ENCODE measurements at regions not wholly inside any gene's neighbourhood (a gene's known extent, or its start where the extent isn't known, plus 50 kb on each side); places are given as distances from the start of the nearest gene placed in this dataset.

DNA sequence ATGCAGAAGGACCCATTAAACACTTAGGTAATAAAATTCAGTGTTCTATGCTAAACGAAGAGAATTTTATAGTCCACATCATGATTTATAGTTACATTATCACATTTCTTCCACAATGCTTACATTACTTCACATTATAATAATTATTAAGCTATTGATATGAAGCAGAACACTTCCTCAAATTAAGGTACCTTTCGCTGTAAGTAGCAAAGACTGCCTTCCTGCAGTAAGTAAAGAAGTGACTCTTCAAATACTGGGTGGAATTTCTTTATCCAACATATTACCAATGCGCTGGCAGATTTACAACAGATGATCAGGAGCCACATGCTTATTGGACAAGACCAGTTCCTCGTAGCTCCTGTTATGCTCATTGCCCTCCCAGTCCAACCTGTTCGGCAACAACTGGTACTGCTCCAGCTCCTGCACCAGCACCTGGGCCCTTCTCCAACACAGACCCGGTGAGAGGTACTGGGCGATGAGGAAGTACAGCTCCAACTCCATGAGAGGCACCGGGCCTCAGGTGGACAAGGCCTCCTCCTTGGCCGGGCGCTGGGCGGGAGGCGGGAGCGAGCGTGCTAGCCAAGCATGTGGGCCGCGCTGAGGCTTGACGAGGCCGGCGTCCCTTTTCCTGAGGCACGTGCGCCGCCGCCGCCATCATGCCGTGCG is 210.7 kb upstream of the ATP2B1 start:
- Mint-ChIP-seq H3K27ac (no peak overlapping the region), H3K4me3 (no peak overlapping the region), H3K36me3 (ENCODE audit: low read depth) (no peaks in the 10 kb centered on the region), H3K4me1 (peaks cover 6% of the 10 kb centered on the region), H3K27me3 (no peaks in the 10 kb centered on the region), H3K9me3 (no peaks in the 10 kb centered on the region)
- ATAC-seq (replicated peaks) = no peak

DNA sequence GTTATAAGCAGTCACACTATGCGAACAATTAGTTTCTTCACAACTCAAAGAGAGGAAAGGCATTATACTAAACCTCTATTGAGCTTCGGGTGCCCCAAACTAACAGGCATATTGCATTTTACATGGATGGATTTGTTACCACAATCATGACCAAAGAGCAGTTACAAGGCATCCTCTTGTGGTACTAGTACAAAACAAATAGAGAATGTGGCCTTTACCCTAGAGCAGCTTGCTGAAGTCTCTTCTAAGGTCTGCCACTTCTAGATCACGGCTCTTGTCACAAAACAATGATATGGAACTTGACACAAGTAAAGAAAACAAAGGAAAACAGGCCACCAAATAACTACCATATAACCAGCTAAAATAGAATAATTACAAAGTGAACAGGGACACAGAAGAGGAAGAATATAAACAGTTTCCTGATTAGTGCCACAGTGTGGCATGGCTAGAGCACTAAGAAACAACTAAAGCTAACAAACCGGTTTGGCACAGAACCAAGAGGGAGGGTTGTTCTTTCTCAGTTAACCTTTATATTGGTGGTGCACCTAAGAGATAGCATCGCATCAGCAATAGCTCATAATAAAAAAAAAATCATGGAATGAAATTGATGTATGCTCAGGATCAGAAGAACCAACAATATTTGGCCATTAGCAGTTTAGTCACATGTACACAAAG is 209.7 kb upstream of the ATP2B1 start:
- no peaks in the 10 kb centered on the region for H3K27me3 Mint-ChIP-seq
- no peak overlapping the region for H3K27ac Mint-ChIP-seq
- H3K4me3 Mint-ChIP-seq = no peak overlapping the region
- no peak for ATAC-seq (replicated peaks)
- peaks cover 6% of the 10 kb centered on the region for H3K4me1 Mint-ChIP-seq
- no peaks in the 10 kb centered on the region for H3K9me3 Mint-ChIP-seq
- H3K36me3 Mint-ChIP-seq (ENCODE audit: low read depth) = no peaks in the 10 kb centered on the region

DNA sequence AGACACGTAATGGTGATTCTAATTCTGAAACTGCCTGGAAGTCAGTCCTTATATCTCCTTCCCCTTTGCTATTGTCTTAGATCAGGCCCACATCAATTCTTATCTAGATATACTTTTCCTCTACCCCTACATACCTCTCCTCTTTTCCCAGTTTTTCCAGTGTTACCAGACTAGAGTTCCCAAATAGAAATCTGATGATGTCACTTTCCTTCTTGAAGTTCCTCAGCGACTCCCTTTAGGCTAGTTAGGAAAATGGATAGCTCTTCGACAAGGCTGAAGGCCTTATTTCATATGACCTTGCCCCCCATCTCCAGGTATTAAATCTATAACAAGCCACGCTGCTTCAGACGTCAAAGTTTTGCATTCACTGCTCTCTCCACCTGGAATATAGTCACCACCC is 201.1 kb upstream of the ATP2B1 start:
- Mint-ChIP-seq H3K4me1 (no peaks in the 10 kb centered on the region), H3K4me3 (no peak overlapping the region), H3K36me3 (ENCODE audit: low read depth) (no peaks in the 10 kb centered on the region), H3K9me3 (no peaks in the 10 kb centered on the region), H3K27ac (no peak overlapping the region), H3K27me3 (no peaks in the 10 kb centered on the region)
- ATAC-seq (replicated peaks) = no peak

DNA sequence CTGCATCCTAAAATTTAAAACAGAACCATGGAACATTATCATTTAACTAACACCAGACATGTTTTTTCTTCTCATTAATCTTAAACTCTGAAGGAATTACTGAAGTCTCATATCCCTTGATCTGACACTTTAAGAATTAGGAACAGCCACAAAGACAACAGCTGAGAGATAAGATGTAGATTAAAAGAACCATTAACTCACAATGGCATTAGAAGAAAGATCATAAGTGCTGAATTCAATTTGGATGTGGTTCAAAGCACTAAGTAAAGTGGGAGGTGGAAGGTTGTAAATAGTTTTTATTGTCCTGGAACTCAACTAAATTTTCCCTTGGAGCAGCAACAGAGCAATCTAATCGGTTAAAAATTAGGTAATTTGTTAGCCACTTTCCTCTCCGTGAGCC is 199.0 kb upstream of the ATP2B1 start:
- ATAC-seq (replicated peaks) = no peak
- H3K4me1 Mint-ChIP-seq = no peaks in the 10 kb centered on the region
- H3K36me3 Mint-ChIP-seq (ENCODE audit: low read depth) = no peaks in the 10 kb centered on the region
- H3K4me3 Mint-ChIP-seq = no peak overlapping the region
- H3K27me3 Mint-ChIP-seq = no peaks in the 10 kb centered on the region
- H3K9me3 Mint-ChIP-seq = peaks cover 3% of the 10 kb centered on the region
- H3K27ac Mint-ChIP-seq = no peak overlapping the region

DNA sequence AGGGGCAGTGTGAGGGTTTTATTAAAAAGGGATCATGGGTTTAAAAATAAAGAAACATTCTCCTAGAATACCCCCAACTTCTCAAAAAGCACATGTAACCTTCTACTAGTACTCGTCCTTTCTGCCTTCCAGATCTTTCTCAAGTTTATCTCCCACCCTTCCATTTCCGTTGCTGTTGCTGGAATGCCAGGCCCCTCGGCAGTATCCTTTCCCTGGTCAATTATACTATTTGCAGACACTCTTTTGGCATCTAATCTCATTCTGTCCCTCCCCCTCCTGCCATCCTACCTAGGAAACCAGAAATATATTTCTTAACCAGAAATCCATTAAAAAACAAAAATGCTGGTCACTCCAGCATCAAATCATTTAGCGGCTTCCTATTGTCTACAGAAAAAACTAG is 198.2 kb upstream of the ATP2B1 start:
- H3K27me3 Mint-ChIP-seq = no peaks in the 10 kb centered on the region

DNA sequence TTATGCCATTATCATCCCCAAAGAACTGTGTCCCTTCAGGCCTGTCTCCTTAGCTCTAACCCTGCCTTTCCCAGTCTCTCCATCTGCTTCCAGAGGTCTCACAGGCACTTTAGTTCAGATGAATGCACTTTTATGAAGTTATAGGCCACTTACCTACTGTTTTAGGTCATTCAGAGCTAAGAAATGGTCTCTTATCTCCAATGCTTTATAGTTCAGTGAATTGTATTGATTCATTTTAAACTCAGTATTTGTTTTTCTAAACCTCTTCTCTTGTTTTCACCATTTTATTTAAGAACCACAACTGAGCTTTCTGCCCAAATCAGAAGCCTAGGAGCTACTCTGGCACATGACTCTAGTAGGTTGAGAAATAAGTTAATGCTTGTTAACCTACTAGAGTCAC is 197.5 kb upstream of the ATP2B1 start:
- ATAC-seq (replicated peaks) = no peak

More for the DNA sequence above, 198.2 kb upstream of the ATP2B1 start:
- Mint-ChIP-seq H3K4me3 (no peak overlapping the region), H3K4me1 (no peaks in the 10 kb centered on the region), H3K9me3 (peaks cover 3% of the 10 kb centered on the region), H3K36me3 (ENCODE audit: low read depth) (no peaks in the 10 kb centered on the region), H3K27ac (no peak overlapping the region)
- ATAC-seq (replicated peaks) = no peak

DNA sequence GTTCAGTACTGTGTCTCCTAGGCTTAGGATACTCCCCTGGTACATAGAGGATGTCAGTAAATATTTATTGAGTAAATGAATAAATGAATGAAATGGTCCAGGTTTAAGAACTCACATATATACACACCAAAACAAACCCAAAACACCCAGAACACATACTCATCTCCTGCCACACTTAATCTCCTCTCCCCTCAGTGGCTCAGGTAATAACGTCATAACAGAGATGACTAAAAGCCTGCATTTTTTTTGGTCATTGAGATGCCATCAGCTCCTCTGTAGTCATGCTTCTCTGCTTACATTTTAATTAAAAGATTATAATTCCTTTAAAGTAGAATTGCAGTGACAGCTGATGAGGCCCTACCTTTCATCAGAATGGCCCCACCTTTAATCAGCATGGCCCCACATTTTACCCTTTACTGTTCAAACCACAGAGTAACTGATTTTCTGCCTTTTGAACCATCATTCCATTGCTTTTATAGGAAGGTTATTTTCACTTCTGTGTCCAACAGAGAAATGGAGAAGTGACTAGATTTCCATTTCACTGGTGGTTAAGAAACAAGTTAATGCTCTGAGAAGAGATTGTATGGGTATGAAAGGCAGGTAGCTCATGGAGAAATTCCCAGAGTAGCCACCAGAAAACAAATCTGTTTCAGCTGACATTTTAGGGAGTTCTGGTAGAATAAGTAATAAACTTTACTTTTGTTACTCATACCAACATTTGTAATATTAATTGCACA is 193.4 kb upstream of the ATP2B1 start:
- no peaks in the 10 kb centered on the region for H3K36me3 Mint-ChIP-seq (ENCODE audit: low read depth)
- H3K9me3 Mint-ChIP-seq = peaks cover 6% of the 10 kb centered on the region
- H3K4me3 Mint-ChIP-seq = no peak overlapping the region
- H3K4me1 Mint-ChIP-seq = no peaks in the 10 kb centered on the region
- H3K27me3 Mint-ChIP-seq = no peaks in the 10 kb centered on the region
- no peak for ATAC-seq (replicated peaks)
- H3K27ac Mint-ChIP-seq = no peak overlapping the region

More for the DNA sequence above, 197.5 kb upstream of the ATP2B1 start:
- H3K9me3 Mint-ChIP-seq = peaks cover 3% of the 10 kb centered on the region
- H3K27ac Mint-ChIP-seq = no peak overlapping the region
- no peaks in the 10 kb centered on the region for H3K4me1 Mint-ChIP-seq
- H3K36me3 Mint-ChIP-seq (ENCODE audit: low read depth) = no peaks in the 10 kb centered on the region
- no peaks in the 10 kb centered on the region for H3K27me3 Mint-ChIP-seq
- H3K4me3 Mint-ChIP-seq = no peak overlapping the region

DNA sequence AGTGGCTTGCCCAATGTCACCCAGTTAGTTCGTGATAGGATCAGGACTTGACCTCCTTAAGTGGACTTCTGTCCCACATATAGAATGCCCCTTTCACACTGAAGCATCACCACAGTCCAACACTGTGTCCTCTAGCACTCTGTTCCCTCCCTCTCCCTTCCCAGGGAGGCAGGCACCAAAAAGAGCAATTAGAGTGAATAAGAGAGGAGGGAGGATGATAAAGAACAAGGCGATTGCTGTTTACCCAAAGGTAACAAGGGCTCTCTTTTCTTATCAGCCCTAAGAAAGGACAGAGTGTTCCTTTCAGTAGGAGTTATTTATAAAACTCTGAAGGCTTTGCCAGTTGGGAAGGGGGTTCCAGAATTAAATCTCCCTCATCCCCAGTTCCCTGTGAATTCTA is 192.7 kb upstream of the ATP2B1 start:
- no peak overlapping the region for H3K27ac Mint-ChIP-seq
- H3K4me1 Mint-ChIP-seq = no peaks in the 10 kb centered on the region
- no peak for ATAC-seq (replicated peaks)
- H3K4me3 Mint-ChIP-seq = no peak overlapping the region
- peaks cover 6% of the 10 kb centered on the region for H3K9me3 Mint-ChIP-seq
- H3K36me3 Mint-ChIP-seq (ENCODE audit: low read depth) = no peaks in the 10 kb centered on the region
- no peaks in the 10 kb centered on the region for H3K27me3 Mint-ChIP-seq

DNA sequence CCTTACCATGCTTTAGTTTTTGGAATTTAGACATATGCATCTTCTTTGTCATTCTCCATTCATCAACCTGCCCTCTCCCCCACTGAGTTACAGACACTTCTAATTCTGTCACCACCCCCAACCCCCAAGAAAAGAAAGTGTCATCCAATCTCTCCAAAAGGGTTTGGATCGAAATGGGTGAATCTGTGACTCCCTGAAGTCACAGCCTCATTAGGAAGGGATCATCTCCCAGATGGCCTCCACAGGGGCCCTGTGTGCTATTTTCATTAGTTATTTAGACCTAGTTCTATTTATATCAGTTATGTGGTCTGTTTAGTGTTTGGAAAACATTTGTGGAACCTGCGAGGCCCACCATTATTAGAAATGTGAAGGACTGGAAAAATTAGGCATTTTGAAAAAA is 191.0 kb upstream of the ATP2B1 start:
- no peaks in the 10 kb centered on the region for H3K27me3 Mint-ChIP-seq
- no peak overlapping the region for H3K4me3 Mint-ChIP-seq
- no peak for ATAC-seq (replicated peaks)
- no peak overlapping the region for H3K27ac Mint-ChIP-seq
- no peaks in the 10 kb centered on the region for H3K4me1 Mint-ChIP-seq
- no peaks in the 10 kb centered on the region for H3K36me3 Mint-ChIP-seq (ENCODE audit: low read depth)
- H3K9me3 Mint-ChIP-seq = peaks cover 6% of the 10 kb centered on the region

DNA sequence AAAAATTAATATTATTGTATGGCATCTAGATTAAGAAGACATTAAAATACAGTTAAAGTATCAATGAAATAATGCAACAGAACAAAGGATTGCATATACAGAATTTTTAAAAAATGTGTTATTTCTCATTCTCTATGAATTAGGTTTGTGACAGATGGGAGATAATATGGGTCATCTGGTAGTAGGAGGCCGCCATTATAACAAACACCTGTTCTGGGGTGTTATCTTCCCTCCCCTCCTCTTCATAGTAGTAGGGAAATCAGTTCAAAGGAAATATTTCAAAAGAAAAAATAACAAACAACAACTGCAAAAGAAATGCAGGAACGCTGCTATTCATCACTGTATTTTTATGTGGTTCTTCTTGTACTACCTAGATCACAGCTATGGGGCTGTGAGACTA is 187.0 kb upstream of the ATP2B1 start:
- Mint-ChIP-seq H3K4me3 (no peak overlapping the region), H3K4me1 (peaks cover 5% of the 10 kb centered on the region), H3K27ac (no peak overlapping the region), H3K36me3 (ENCODE audit: low read depth) (no peaks in the 10 kb centered on the region), H3K27me3 (no peaks in the 10 kb centered on the region), H3K9me3 (peaks cover 5% of the 10 kb centered on the region)
- no peak for ATAC-seq (replicated peaks)

DNA sequence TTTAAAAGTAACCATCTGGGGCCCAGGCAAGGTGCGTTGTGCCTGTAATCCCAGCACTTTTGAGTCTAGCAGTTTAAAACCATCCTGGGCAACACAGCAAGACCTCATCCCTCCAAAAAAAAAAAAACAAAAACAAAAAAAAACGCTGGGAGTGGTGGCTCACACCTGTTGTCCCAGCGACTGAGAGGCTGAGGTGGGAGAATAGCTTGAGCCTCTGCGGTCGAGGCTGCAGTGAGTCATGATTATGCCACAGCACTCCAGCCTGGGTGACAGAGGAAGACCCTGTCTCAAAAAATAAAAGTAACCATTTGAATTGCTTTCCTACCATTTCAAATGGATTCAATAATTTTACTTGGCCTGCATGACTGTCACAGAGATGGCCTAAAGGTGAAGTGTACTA is 186.5 kb upstream of the ATP2B1 start:
- H3K36me3 Mint-ChIP-seq (ENCODE audit: low read depth) = no peaks in the 10 kb centered on the region
- peaks cover 9% of the 10 kb centered on the region for H3K9me3 Mint-ChIP-seq
- peaks cover 5% of the 10 kb centered on the region for H3K4me1 Mint-ChIP-seq
- H3K4me3 Mint-ChIP-seq = no peak overlapping the region
- ATAC-seq (replicated peaks) = no peak
- no peak overlapping the region for H3K27ac Mint-ChIP-seq
- H3K27me3 Mint-ChIP-seq = no peaks in the 10 kb centered on the region

DNA sequence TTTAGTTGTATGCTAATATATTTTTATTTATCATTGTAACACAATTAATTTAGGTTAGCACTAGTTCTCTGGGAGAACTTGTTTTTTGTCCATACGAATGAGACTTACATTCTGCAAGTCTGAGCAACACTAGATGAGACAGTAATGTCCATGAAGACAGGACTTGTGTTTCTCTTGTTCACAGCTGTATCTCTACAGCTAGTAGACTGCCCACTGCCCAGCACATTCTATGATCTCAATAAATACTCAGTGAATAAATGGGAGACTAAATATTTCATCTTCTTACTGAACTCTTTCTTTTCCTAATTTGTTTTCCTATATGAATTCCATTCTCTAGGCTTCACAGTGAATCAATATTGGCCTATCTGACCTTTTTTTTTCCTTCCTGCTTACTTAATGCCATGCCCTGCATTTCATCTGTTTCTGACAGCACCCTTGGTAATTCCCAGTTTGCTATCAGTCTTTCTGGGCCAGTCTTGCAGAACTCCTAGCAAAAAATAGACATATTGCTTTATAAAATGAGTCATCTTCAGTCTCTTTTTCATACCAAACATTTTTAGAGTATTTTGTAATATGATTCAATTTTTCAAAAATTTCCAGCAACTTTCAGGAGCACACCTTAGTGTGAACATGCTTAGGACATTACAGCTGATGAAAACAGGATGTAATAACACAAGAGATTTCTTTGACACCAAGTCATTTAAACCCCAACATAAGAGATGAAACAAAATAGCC is 185.5 kb upstream of the ATP2B1 start:
- no peak for ATAC-seq (replicated peaks)
- Mint-ChIP-seq H3K4me1 (peaks cover 5% of the 10 kb centered on the region), H3K9me3 (peaks cover 9% of the 10 kb centered on the region), H3K27me3 (no peaks in the 10 kb centered on the region), H3K27ac (no peak overlapping the region), H3K36me3 (ENCODE audit: low read depth) (no peaks in the 10 kb centered on the region), H3K4me3 (no peak overlapping the region)

DNA sequence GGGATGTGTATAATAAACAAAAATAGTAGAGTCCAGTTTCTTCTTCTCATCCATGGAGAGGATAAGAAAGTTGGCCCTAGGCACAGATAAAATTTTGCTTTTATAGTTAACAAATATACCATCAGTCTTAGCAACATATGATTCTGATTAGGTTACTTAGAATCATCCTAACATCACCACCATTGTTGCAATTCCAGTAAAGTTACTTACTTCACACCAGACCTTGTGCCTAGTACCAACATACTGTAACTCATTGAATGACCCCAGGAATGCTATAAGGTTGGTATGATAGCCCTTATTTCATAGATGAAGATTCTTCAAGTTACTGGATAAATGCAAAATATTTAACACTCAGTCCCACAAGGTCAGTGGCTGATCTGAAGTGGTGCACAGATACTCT is 183.8 kb upstream of the ATP2B1 start:
- Mint-ChIP-seq H3K4me1 (peaks cover 5% of the 10 kb centered on the region), H3K27ac (no peak overlapping the region), H3K27me3 (no peaks in the 10 kb centered on the region), H3K36me3 (ENCODE audit: low read depth) (no peaks in the 10 kb centered on the region), H3K9me3 (peaks cover 9% of the 10 kb centered on the region), H3K4me3 (no peak overlapping the region)
- no peak for ATAC-seq (replicated peaks)

DNA sequence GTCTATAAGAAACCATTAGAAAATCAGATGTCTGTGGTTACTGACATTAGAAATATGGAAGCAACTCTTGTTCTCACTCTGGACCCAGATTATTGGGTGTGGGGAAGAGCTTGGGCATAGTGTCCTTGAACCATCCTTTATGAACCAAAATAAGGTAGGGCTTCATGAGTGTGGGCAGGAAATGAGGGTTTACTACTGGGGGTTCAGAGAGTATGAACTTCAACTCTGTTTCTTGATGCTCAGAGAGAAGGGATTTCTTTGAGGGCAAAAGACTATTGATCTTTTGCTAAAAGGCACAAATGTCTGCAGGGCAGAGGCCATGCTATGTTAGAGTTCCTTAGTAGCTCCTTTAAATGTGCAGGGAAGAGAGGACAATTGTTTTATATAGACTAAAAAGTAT is 183.3 kb upstream of the ATP2B1 start:
- ATAC-seq (replicated peaks) = no peak
- Mint-ChIP-seq H3K9me3 (peaks cover 5% of the 10 kb centered on the region), H3K27me3 (no peaks in the 10 kb centered on the region), H3K4me3 (no peak overlapping the region), H3K27ac (no peak overlapping the region), H3K36me3 (ENCODE audit: low read depth) (no peaks in the 10 kb centered on the region), H3K4me1 (peaks cover 5% of the 10 kb centered on the region)

Measured in activated T-helper 17 cell treated with anti-CD3 and anti-CD28 coated beads, Interleukin-2, amount 50 U/mL, for 72 hours (primary cell).